ENCODE measurements at regions not wholly inside any gene's neighbourhood (a gene's known extent, or its start where the extent isn't known, plus 50 kb on each side); places are given as distances from the start of the nearest gene placed in this dataset.

- TF ChIP-seq CTCF (conservative IDR thresholded peaks at IDR 0.05; ENCODE audit: low read depth in 2 of 2) (no peak), EZH2 (IDR thresholded peaks at IDR 0.05; ENCODE audit: low read depth, unreplicated experiment) (no peak), POLR2AphosphoS5 (IDR thresholded peaks at IDR 0.05; ENCODE audit: low read depth) (no peak), ZNF331 (CRISPR knock-in tag; IDR thresholded peaks at IDR 0.05; ENCODE audit: low read depth) (no peak), EZH2phosphoT487 (IDR thresholded peaks at IDR 0.05; ENCODE audit: unreplicated experiment) (no peak)
Observed at GRCh38 chr14:84085493-84085892, 1444.5 kb upstream of the FLRT2 start.

All from GM23338 (cell line).